ENCODE measurements at regions not wholly inside any gene's neighbourhood (a gene's known extent, or its start where the extent isn't known, plus 50 kb on each side); places are given as distances from the start of the nearest gene placed in this dataset.
A peak's percentile ranks its signal among the peaks of the same experiment; 100 is the strongest.

DNA sequence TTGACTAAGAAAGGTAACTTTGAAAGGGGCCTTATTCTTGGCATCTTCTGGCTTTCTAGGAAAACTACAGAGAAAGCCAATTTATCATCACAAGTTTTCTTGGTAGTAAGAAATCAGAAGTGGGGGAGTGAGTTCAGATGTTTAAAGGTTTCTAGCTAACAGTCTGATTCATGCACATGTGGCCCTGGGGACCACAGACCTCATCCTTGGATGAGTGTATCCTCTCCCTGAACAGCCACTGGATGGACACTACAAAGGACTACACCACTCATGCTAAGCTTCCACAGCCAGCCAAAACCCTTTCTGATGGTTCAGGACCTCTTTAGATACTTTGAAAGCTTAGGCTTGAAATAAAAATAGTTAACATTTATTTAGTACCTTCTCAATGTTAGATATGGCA, 218.3 kb upstream of the STK17B start:
- TF ChIP-seq CTCF (IDR thresholded peaks at IDR 0.05; ENCODE audit: low read depth, low read length): no peak
- DNase-seq (ENCODE audit: extremely low read depth, low read depth): no peak

- no peak for DNase-seq (ENCODE audit: extremely low read depth, low read depth)
- TF ChIP-seq CTCF (IDR thresholded peaks at IDR 0.05; ENCODE audit: low read depth, low read length): no peak
These were observed 219.1 kb upstream of the STK17B start for GRCh38 chr2:196390243-196391148.

GRCh38 chr2:196391149-196391479, 219.7 kb upstream of the STK17B start:
- TF ChIP-seq CTCF (IDR thresholded peaks at IDR 0.05; ENCODE audit: low read depth, low read length): no peak
- no peak for DNase-seq (ENCODE audit: extremely low read depth, low read depth)

GRCh38 chr2:196399096-196399495, 227.7 kb upstream of the STK17B start:
- DNase-seq (ENCODE audit: extremely low read depth, low read depth): no peak
- no peak for TF ChIP-seq CTCF (IDR thresholded peaks at IDR 0.05; ENCODE audit: low read depth, low read length)

DNA sequence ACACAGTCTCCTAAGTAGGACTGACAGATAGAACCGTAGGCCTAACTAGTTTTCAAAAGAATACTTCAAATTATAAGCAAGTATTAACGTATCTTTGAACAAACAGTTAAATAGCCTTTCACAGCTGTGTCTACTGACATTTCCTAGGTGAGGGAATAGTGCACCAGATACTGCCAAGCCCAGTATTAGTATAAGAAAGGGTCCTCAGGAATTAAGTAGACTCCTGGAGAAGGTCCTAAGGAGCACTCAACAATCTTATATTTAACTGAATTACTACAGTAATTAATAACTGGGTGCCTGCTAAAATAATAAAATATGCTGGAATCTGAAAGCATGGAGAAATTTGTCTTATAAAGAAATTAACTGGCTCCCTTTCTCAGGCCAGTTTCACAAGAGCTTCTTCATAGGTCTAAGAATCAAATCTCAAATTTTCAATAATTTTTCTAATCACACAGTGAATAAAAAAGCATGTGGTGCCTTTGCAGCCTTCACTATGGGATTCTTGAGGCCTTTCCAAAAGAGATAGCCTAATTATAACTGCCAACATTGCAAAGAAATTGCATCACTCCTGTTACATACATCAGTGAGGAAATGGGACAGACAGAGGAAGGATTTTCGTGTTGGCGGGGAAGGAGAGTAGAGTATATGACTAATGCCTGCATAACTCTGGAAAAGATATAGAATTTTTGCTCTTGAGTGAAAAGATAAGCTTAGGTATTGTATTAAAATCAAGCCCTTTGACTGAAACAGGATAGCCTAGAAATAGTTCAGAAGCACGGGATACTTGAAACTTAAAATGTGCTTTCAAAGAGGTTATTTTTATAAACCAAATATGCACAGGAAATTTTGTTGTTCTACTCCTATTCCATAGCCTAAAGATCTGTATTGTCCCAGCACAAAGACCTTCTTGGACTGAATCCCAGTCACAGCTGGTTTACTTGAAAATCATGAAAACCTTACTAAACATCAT, 228.6 kb upstream of the STK17B start:
- peak; percentile 66 for DNase-seq (ENCODE audit: extremely low read depth, low read depth)
- no peak for TF ChIP-seq CTCF (IDR thresholded peaks at IDR 0.05; ENCODE audit: low read depth, low read length)

DNA sequence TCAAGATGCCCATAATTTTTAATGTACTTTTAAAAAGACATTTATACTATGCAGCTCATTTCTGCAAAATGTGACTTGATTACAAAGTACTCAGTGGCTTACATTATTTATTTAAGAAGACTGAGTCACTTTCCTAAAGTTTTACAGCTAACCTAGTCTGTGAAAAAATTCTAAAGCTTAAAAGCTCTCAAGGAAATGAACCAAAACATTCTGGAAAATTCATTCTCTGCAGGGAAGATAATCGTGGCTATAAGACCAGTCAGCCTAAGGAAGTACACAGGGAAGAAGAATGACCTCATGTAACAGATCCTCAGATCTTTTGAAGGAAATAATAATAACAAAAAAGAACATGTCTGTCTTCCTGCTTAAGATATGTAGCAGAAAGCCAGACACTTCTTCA, 232.1 kb upstream of the STK17B start:
- no peak for TF ChIP-seq CTCF (IDR thresholded peaks at IDR 0.05; ENCODE audit: low read depth, low read length)
- DNase-seq (ENCODE audit: extremely low read depth, low read depth): peak; percentile 12

DNA sequence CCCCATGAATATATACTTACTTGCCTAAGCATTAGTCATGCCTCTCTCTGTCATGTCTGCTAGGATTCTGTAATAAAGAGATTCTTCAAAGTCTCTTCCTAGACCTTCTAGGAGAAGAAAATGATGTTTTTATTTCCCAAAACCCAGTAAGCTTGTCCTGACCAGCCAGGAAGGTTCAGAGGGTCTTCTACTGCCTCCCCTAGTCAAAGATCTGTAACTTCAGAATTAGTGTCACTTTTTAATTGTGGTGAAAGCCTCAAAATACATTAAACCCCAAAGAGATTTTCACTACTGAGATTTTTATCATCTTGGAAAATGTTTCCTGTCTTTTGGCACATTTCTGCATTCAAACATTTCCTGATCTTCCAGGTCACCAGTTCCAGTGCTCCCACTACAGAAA, 232.9 kb upstream of the STK17B start:
- TF ChIP-seq CTCF (IDR thresholded peaks at IDR 0.05; ENCODE audit: low read depth, low read length): no peak
- no peak for DNase-seq (ENCODE audit: extremely low read depth, low read depth)
